Fibroblast of upper back skin (primary cell): ENCODE measurements at regions not wholly inside any gene's neighbourhood (a gene's known extent, or its start where the extent isn't known, plus 50 kb on each side); places are given as distances from the start of the nearest gene placed in this dataset.
"Not testable (repeated sequence)": the region's sequence is repeated elsewhere in the genome, so short reads cannot be mapped to it uniquely, and the experiment has no call there.

Experiments
- DNase-seq: peaks from one replicate; pipeline ENCODE4 v3.0.0-alpha.2; 2013

DNA sequence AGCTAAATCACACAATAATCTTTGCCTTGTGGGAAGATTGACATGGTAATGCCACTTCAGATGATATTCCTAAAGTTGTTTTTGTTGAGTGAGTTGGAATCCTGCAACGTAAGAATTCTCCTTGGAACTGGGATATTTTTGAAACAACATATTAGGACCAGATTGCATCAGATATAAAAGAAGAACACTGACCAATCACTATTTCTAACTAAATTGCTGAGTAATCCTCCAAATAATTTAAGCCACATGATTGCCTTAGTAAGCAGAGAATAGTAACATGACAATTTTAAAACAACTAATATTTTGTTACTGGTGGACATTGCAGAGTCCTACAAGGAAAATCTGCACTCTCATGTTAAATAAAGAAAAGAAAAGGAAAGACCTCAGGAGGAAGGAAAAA, 353.9 kb upstream of the LMCD1 start:
- peak; percentile 78 for DNase-seq

- DNase-seq = peak; percentile 13
Measured at GRCh38 chr3:8152821-8153418, 348.7 kb upstream of the LMCD1 start.

- DNase-seq = no peak
Measured at GRCh38 chr3:8153800-8154199, 347.8 kb upstream of the LMCD1 start.

DNA sequence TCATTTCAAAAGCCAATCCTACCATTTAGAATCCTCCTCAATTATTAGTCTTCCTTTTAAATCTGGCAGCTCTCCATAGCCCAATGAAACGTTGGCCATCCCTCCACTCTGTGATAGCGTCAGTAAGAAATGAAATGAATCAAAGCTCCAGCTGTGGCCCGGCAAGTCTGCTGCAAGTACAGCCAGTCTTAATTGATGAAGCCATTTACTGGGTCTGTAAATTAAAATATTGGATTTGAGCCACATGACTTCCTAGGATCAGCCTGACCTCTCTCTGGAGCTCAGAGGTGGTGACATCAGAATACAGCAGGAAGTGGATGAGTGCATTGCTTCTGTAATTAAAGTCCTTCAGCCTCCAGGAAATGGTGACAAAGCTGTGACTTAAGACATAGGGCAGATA, 347.0 kb upstream of the LMCD1 start:
- DNase-seq = no peak

DNA sequence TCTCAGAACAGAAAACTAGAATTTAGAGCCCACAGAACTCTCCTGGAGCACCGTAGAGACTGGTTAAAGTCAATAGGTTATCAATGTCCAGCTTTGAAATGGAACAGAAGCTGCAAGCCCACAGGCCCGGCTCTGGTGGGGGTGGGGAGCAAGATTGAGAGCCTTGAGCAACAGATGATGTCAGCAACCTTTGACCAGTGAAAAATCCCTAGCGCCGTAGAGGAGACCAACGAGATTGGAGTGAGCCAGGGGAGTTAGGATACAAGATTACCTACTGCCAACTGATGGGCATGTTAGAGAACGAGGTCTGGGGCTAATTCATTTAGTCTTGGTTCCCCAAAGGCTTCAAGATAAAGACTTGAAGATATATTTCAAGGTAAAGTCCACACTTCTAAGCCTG, 345.5 kb upstream of the LMCD1 start:
- DNase-seq = no peak

- DNase-seq = no peak
Measured at GRCh38 chr3:8156831-8157230, 344.8 kb upstream of the LMCD1 start.

DNA sequence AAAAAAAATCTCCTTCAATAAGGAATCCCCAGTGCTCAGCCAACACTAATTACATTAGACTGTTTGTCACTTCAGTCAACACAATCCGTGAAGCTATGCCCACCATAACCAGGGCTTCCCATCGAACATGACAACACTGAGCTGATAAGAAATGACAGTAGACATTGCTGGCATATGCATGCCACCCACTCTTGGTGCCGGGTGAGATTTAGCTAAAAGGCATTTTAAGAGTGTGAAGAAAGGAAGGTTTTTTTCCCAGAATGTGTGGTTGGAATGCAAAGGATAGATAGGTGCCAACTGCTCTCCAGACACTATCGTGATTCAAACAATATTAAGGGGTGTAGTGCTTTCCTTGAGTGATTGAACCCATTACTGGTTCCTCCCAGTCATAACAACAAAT, 344.0 kb upstream of the LMCD1 start:
- DNase-seq = no peak

GRCh38 chr3:8164145-8164544, 337.5 kb upstream of the LMCD1 start:
- DNase-seq = no peak

DNA sequence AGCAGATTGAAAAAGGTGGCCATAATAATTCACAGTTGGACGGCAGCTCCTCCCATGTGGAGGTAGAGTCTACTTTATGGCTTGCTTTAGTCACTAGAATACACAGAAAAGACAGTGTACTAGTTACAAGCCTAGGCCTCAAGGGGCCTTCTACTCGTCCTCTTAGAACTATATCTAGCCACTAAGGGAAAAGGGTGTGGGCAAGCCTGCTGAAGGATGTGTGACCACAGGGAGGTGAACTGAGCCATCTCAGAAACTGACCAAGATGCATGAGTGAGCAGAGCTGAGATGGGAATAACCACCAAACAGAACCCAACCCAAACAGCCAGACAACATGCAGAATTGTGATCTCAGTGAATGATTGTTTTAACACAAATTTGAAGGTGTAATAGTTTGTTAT, 335.6 kb upstream of the LMCD1 start:
- no peak for DNase-seq

- no peak for DNase-seq
Measured at GRCh38 chr3:8170971-8171508, 330.6 kb upstream of the LMCD1 start.

- DNase-seq = no peak
Measured at GRCh38 chr3:8173892-8174291, 327.7 kb upstream of the LMCD1 start.

DNA sequence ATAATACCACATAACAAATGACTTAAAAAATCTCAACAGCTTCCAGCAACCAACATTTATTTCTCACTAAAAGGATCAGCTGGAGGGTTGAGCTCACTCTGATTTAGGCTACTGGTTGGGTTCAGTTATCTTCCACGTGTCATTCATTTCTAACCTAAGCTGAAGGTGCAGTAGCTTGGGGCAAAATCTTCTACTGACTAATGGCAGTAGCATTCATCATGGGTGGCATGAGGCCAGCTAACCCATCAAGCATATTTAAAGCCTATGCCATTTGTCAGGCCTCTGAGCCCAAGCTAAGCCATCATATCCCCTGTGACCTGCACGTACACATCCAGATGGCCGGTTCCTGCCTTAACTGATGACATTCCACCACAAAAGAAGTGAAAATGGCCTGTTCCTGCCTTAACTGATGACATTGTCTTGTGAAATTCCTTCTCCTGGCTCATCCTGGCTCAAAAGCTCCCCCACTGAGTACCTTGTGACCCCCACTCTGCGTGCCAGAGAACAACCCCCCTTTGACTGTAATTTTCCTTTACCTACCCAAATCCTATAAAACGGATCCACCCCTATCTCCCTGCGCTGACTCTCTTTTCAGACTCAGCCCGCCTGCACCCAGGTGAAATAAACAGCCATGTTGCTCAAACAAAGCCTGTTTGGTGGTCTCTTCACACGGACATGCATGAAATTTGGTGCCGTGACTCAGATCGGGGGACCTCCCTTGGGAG, 324.7 kb upstream of the LMCD1 start:
- peak; percentile 13 for DNase-seq

GRCh38 chr3:8178516-8178915, 323.1 kb upstream of the LMCD1 start:
- DNase-seq = not testable (repeated sequence)

DNA sequence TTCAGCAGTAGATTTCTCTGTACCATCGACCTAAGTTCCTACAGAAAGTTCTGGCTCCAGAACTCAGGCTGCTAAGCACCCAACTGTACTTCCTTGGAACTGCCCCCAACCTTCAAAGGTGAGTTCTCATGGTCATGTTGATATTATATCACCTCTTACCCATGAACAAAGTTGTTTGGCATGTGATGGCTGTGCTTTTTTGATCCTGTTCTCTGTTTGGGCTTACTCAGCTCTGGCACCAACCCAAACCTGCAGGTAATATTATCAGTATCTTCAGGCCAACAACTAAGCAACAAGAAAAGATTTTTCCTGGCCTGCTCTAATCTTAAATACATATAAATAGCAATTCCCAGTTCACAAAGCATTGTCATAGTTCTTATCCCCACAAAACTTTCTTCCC, 318.7 kb upstream of the LMCD1 start:
- no peak for DNase-seq

DNA sequence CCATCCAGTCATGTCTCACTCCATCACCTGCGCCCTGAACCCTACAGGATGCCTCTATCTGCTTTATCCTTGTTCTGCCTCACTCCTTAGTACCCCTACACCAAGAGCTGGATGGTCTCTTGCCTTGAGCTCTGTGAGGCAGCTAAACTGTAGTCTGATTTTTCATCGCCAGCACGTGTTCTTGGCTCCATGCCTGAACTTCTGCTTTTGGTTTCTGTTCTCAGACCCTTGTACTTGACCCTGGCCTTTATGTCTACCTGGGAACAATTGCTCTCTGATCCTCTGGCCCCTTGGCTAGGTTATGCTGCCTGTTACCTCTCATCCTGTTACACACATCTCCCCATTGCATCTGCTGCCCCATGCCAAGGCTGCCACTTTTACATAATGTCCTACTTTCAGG, 318.0 kb upstream of the LMCD1 start:
- no peak for DNase-seq

- no peak for DNase-seq
Measured at GRCh38 chr3:8186213-8186612, 315.4 kb upstream of the LMCD1 start.

DNA sequence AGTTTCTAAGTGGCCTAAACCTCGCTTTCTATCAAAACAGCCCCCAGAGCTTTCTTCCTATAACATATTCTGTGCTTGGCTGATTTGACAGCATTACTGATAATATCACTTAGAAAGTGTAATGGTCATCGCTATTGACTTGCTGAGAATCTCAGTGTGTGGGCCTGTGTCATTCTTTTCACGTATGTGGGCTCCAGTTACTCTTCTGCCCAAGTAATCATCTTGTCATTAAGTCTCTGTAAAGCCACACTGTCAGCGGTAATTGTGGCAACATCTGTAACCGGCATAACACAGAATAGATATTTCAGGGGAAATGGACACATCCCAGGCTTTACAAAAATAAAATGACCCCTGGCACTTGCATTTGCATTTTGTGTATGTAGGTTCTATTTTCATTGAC, 313.6 kb upstream of the LMCD1 start:
- DNase-seq = no peak

- DNase-seq = no peak
Measured at GRCh38 chr3:8189051-8189450, 312.6 kb upstream of the LMCD1 start.

GRCh38 chr3:8191406-8191805, 310.2 kb upstream of the LMCD1 start:
- DNase-seq = no peak

- no peak for DNase-seq
Measured at GRCh38 chr3:8197384-8197783, 304.2 kb upstream of the LMCD1 start.

GRCh38 chr3:8198605-8199004, 303.0 kb upstream of the LMCD1 start:
- DNase-seq = no peak

- no peak for DNase-seq
Measured at GRCh38 chr3:8200996-8201395, 300.6 kb upstream of the LMCD1 start.

DNA sequence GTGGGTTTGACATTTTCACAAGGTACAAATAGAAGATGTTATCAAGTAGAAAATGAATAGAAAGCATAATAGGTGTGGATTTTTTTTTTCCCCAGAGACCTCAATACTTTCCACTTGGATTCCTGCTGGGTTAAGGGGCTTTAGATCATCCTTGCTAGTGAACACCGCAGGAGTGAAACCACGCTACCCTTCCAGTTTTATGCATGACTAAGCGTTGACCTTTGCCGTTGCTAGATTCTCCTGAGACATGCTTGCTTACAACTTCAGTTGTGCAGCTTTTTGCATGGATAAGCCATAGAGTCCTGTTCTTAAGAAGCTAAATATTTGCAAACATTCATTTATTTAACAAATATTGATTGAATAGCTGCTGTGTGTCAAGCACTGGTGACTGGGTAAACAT, 299.7 kb upstream of the LMCD1 start:
- peak; percentile 90 for DNase-seq

GRCh38 chr3:8204331-8204730, 297.3 kb upstream of the LMCD1 start:
- DNase-seq = no peak
